H1 (cell line): ENCODE measurements at regions not wholly inside any gene's neighbourhood (a gene's known extent, or its start where the extent isn't known, plus 50 kb on each side); places are given as distances from the start of the nearest gene placed in this dataset.

ENCODE experiments used
- CTCF ChIA-PET: fragments of 300-600 bp; sonication (Branson Sonifier 250); formaldehyde crosslinking; loops from one replicate; lab custom pipeline; 2021; ENCODE audit not compliant: partially characterized antibody; lab: Charles Lee
- POLR2A ChIA-PET: fragments of 300-600 bp; sonication (Branson Sonifier 250); formaldehyde crosslinking; loops from one replicate; lab custom pipeline; 2021; ENCODE audit warnings: inconsistent platforms; ENCODE audit not compliant: partially characterized antibody; lab: Charles Lee
- DNase-seq, 2 experiments: peaks; one replicate each; pipeline versions ENCODE4 v3.0.0 to v3.0.0-alpha.2; 2010 to 2022; ENCODE audit warnings: low spot score in 2 of 2, low read depth in 1 of 2, mixed read lengths in 1 of 2
- FAIRE-seq: peaks from 2 replicates; lab custom pipeline; 2011; peaks lifted over from hg19 to GRCh38; lab: Jason Lieb, UNC
- H2AFZ ChIP-seq: 2 replicates; pipeline ENCODE4 v1.8.1; 2012; ENCODE audit warnings: low read length, inconsistent platforms
- H2AK5ac ChIP-seq: 2 replicates; pipeline ENCODE4 v1.6.1; 2013; ENCODE audit warnings: low read depth, low read length
- H2BK120ac ChIP-seq: replicated peaks from 2 replicates; pipeline ENCODE3; 2013; ENCODE audit warnings: low read depth, low read length, inconsistent platforms
- H2BK12ac ChIP-seq: 2 replicates; pipeline ENCODE4 v1.6.1; 2013; ENCODE audit warnings: low read depth, low read length
- H2BK15ac ChIP-seq: 2 replicates; pipeline ENCODE4 v1.6.1; 2013; ENCODE audit warnings: low read length
- H2BK20ac ChIP-seq: 2 replicates; pipeline ENCODE4 v1.6.1; 2013; ENCODE audit warnings: low read length
- H2BK5ac ChIP-seq: 2 replicates; pipeline ENCODE4 v1.6.1; 2013; ENCODE audit warnings: low read depth, low read length
- H3K14ac ChIP-seq: 2 replicates; pipeline ENCODE4 v1.6.1; 2013; ENCODE audit warnings: inconsistent platforms; ENCODE audit not compliant: insufficient read length
- H3K18ac ChIP-seq: 2 replicates; pipeline ENCODE4 v1.6.1; 2013; ENCODE audit warnings: low read length; ENCODE audit errors: extremely low read depth
- H3K23ac ChIP-seq: 2 replicates; pipeline ENCODE4 v1.6.1; 2013; ENCODE audit warnings: inconsistent platforms; ENCODE audit not compliant: insufficient read length
- H3K23me2 ChIP-seq: 2 replicates; pipeline ENCODE4 v1.6.1; 2013; ENCODE audit warnings: low read depth, low read length
- H3K27ac ChIP-seq: 2 replicates; pipeline ENCODE4 v1.6.1; 2011; ENCODE audit warnings: low read depth, low read length, inconsistent platforms
- H3K27me3 ChIP-seq, 4 experiments: replicated peaks in 1 of 4; 1 replicate in 1 of 4; 2 replicates in 3 of 4; pipeline versions ENCODE4 v1.6.1 to v1.8.1; 2011 to 2013; ENCODE audit warnings: low read length in 3 of 4, mild to moderate bottlenecking in 3 of 4, inconsistent platforms in 2 of 4, mixed read lengths in 2 of 4, moderate library complexity in 1 of 4; ENCODE audit not compliant: control insufficient read depth in 3 of 4, insufficient read depth in 3 of 4; ENCODE audit errors: extremely low read depth in 1 of 4
- H3K36me3 ChIP-seq, 4 experiments: 2 replicates each; pipeline versions ENCODE4 v1.6.1 to v1.8.1; 2011 to 2013; ENCODE audit warnings: mild to moderate bottlenecking in 4 of 4, low read length in 3 of 4, moderate library complexity in 2 of 4, control low read depth in 1 of 4, inconsistent platforms in 1 of 4; ENCODE audit not compliant: insufficient read depth in 4 of 4, control insufficient read depth in 2 of 4
- H3K4ac ChIP-seq: replicated peaks from 2 replicates; pipeline ENCODE3; 2013; ENCODE audit warnings: low read length, low read depth, mixed read lengths, inconsistent platforms; ENCODE audit not compliant: insufficient read length
- H3K4me1 ChIP-seq, 4 experiments: replicated peaks in 1 of 4; 1 replicate in 1 of 4; 2 replicates in 3 of 4; pipeline versions ENCODE4 v1.6.1 to v1.8.1; 2011 to 2013; ENCODE audit warnings: low read length in 3 of 4, inconsistent platforms in 2 of 4, mixed read lengths in 1 of 4; ENCODE audit not compliant: insufficient read depth in 4 of 4, control insufficient read depth in 3 of 4
- H3K4me2 ChIP-seq, 2 experiments: 2 replicates each; pipeline versions ENCODE4 v1.6.1 to v1.8.1; 2011 to 2013; ENCODE audit warnings: low read depth in 2 of 2, low read length in 2 of 2, control low read depth in 1 of 2, inconsistent platforms in 1 of 2, mild to moderate bottlenecking in 1 of 2; ENCODE audit not compliant: insufficient read depth in 1 of 2
- H3K4me3 ChIP-seq, 4 experiments: fragments of 200-600, 300-600 bp in 1 of 4; sonication (generic), shearing (Covaris generic), sonication (Bioruptor Twin) in 1 of 4; 2 replicates each; pipeline versions ENCODE4 v1.5.1 to v1.8.1; 2011 to 2016; ENCODE audit warnings: low read length in 4 of 4, low read depth in 3 of 4, control low read depth in 2 of 4, inconsistent platforms in 2 of 4, mild to moderate bottlenecking in 2 of 4, mixed read lengths in 1 of 4, moderate library complexity in 1 of 4; ENCODE audit not compliant: insufficient read depth in 2 of 4; ENCODE audit errors: extremely low read depth in 1 of 4
- H3K56ac ChIP-seq: replicated peaks from 2 replicates; pipeline ENCODE3; 2013; ENCODE audit warnings: low read depth, mild to moderate bottlenecking, mixed read lengths, low read length, inconsistent platforms; ENCODE audit not compliant: insufficient read length
- H3K79me1 ChIP-seq: 2 replicates; pipeline ENCODE4 v1.6.1; 2013; ENCODE audit warnings: low read depth, low read length, control low read depth
- H3K79me2 ChIP-seq, 2 experiments: 2 replicates each; pipeline versions ENCODE4 v1.6.1 to v1.8.1; 2012 to 2013; ENCODE audit warnings: low read length in 2 of 2, mild to moderate bottlenecking in 2 of 2, inconsistent platforms in 1 of 2; ENCODE audit not compliant: insufficient read depth in 2 of 2, control insufficient read depth in 1 of 2
- H3K9ac ChIP-seq, 4 experiments: replicated peaks in 1 of 4; 1 replicate in 1 of 4; 2 replicates in 3 of 4; pipeline versions ENCODE4 v1.6.1 to v1.8.1; 2011 to 2013; ENCODE audit warnings: low read depth in 3 of 4, low read length in 3 of 4, control low read depth in 2 of 4, mild to moderate bottlenecking in 2 of 4, moderate library complexity in 2 of 4, inconsistent platforms in 1 of 4; ENCODE audit errors: extremely low read depth in 1 of 4
- H3K9me3 ChIP-seq, 2 experiments: 2 replicates each; pipeline versions ENCODE4 v1.6.1 to v1.8.1; 2012 to 2013; ENCODE audit warnings: mild to moderate bottlenecking in 2 of 2, moderate library complexity in 2 of 2, control low read depth in 1 of 2, inconsistent platforms in 1 of 2, low read depth in 1 of 2, low read length in 1 of 2, mixed read lengths in 1 of 2; ENCODE audit not compliant: insufficient read depth in 2 of 2
- H4K20me1 ChIP-seq, 2 experiments: replicated peaks in 1 of 2; 2 replicates each; pipeline versions ENCODE3 to v1.8.1; 2011 to 2013; ENCODE audit warnings: inconsistent platforms in 2 of 2, low read length in 2 of 2, mild to moderate bottlenecking in 1 of 2; ENCODE audit not compliant: insufficient read depth in 2 of 2, control insufficient read depth in 1 of 2
- H4K5ac ChIP-seq: 2 replicates; pipeline ENCODE4 v1.6.1; 2013; ENCODE audit warnings: low read length, low read depth, mixed read lengths, inconsistent platforms; ENCODE audit not compliant: insufficient read length
- H4K8ac ChIP-seq: 2 replicates; pipeline ENCODE4 v1.8.0; 2013; ENCODE audit warnings: mild to moderate bottlenecking, moderate library complexity, low read length, inconsistent platforms; ENCODE audit not compliant: insufficient read depth; ENCODE audit errors: extremely low read depth
- H4K91ac ChIP-seq: replicated peaks from 2 replicates; pipeline ENCODE3; 2013; ENCODE audit warnings: low read length, mixed read lengths, inconsistent platforms; ENCODE audit not compliant: insufficient read length
- BACH1 ChIP-seq: IDR thresholded peaks from 2 replicates; pipeline ENCODE4 v1.6.1; 2012; ENCODE audit warnings: low read length, improper control_type of control experiment
- CREB1 ChIP-seq: IDR thresholded peaks from 2 replicates; pipeline ENCODE4 v1.6.1; 2012; ENCODE audit warnings: inconsistent platforms
- JUN ChIP-seq: IDR thresholded peaks from 2 replicates; pipeline ENCODE4 v1.6.1; 2011; ENCODE audit warnings: low read depth, mild to moderate bottlenecking, improper control_type of control experiment, low read length
- KDM4A ChIP-seq: IDR thresholded peaks from one replicate; pipeline ENCODE4 v1.7.1; 2012; ENCODE audit warnings: low read depth, mild to moderate bottlenecking, moderate library complexity, low read length, inconsistent platforms; ENCODE audit not compliant: severe bottlenecking
- NANOG ChIP-seq: IDR thresholded peaks from 2 replicates; pipeline ENCODE4 v1.6.1; 2011; ENCODE audit warnings: low read length, low read depth, mild to moderate bottlenecking, inconsistent platforms; ENCODE audit not compliant: insufficient read depth, poor library complexity, severe bottlenecking
- NRF1 ChIP-seq: IDR thresholded peaks from 2 replicates; pipeline ENCODE4 v1.6.1; 2011; ENCODE audit warnings: mild to moderate bottlenecking, low read depth, low read length, improper control_type of control experiment
- POLR2A ChIP-seq, 2 experiments: IDR thresholded peaks; 1 replicate in 1 of 2; 2 replicates in 1 of 2; pipeline ENCODE4 v1.6.1; 2011; ENCODE audit warnings: low read depth in 2 of 2, low read length in 2 of 2, mild to moderate bottlenecking in 2 of 2; ENCODE audit errors: control extremely low read depth in 1 of 2
- WGBS, 2 experiments: shearing (Covaris generic) in 1 of 2; methylation state at CpG; one replicate each; pipeline versions ENCODE4 v1.1.6 to v1.1.7; 2013 to 2015; ENCODE audit warnings: low lambda C conversion rate in 2 of 2, mixed read lengths in 2 of 2, inconsistent platforms in 1 of 2, low coverage in 1 of 2, missing lambda C conversion rate in 1 of 2; ENCODE audit not compliant: insufficient replicate concordance in 2 of 2, insufficient coverage in 1 of 2, insufficient read length in 1 of 2; ENCODE audit errors: extremely low coverage in 1 of 2, missing lambda C conversion rate in 1 of 2; 5-methylcytosine and 5-hydroxymethylcytosine counted together

- H3K79me1 ChIP-seq, result no peaks in the 10 kb centered on the region
- ChIA-PET POLR2A (no interaction called here), CTCF (no interaction called here)
- H3K4me3 ChIP-seq, result no peak overlapping the region
- H2BK20ac ChIP-seq, result no peak overlapping the region
- H3K9me3 ChIP-seq, result no peaks in the 10 kb centered on the region
- 95% methylated on average over 3 of the region's 3 CpGs; no CpG with 5 or more reads in 1 of the 2 experiments for whole genome bisulfite sequencing, 2 experiments
- no peak overlapping the region for H2BK12ac ChIP-seq
- H3K79me2 ChIP-seq, result no peaks in the 10 kb centered on the region
- no peak overlapping the region for H3K9ac ChIP-seq
- no peaks in the 10 kb centered on the region for H3K27me3 ChIP-seq
- H4K91ac ChIP-seq, result no peak overlapping the region
- H2AK5ac ChIP-seq, result no peak overlapping the region
- no peak overlapping the region for H3K4me2 ChIP-seq
- no peaks in the 10 kb centered on the region for H3K36me3 ChIP-seq
- no peaks in the 10 kb centered on the region for H3K4me1 ChIP-seq
- no peak for TF ChIP-seq KDM4A
- no peak for TF ChIP-seq JUN
- no peak for TF ChIP-seq CREB1
- TF ChIP-seq NRF1, result no peak
- no peak for TF ChIP-seq POLR2A (IDR thresholded peaks at IDR 0.05; ENCODE audit: control extremely low read depth in 1 of 2, low read depth in 2 of 2, low read length in 2 of 2)
- TF ChIP-seq NANOG, result no peak
- no peak for TF ChIP-seq BACH1
- H3K56ac ChIP-seq, result no peak overlapping the region
- H3K18ac ChIP-seq, result no peak overlapping the region
- no peak overlapping the region for H4K5ac ChIP-seq
- H3K27ac ChIP-seq, result no peak overlapping the region
- no peak overlapping the region for H2BK120ac ChIP-seq
- H2AFZ ChIP-seq, result peak overlapping the region; percentile 78; the same call in 1 of the 2 replicates
- no peak overlapping the region for H4K8ac ChIP-seq
- FAIRE-seq (no peak), DNase-seq (no peak)
- H4K20me1 ChIP-seq, result no peaks in the 10 kb centered on the region
- no peak overlapping the region for H3K23ac ChIP-seq
- no peak overlapping the region for H3K4ac ChIP-seq
- H3K14ac ChIP-seq, result no peak overlapping the region
- H3K23me2 ChIP-seq, result no peaks in the 10 kb centered on the region
- no peak overlapping the region for H2BK5ac ChIP-seq
- no peak overlapping the region for H2BK15ac ChIP-seq
These were observed 1342.3 kb upstream of the AGA start for GRCh38 chr4:178784491-178784890.
